ENCODE measurements at regions not wholly inside any gene's neighbourhood (a gene's known extent, or its start where the extent isn't known, plus 50 kb on each side); places are given as distances from the start of the nearest gene placed in this dataset.

- TF ChIP-seq ZNF462 (CRISPR knock-in tag; IDR thresholded peaks at IDR 0.05) (no peak), EZH2phosphoT487 (IDR thresholded peaks at IDR 0.05; ENCODE audit: unreplicated experiment) (no peak), REST (IDR thresholded peaks at IDR 0.05; ENCODE audit: unreplicated experiment) (no peak), ETS1 (IDR thresholded peaks at IDR 0.05) (no peak)
Measured at GRCh38 chr4:153938994-153939393, 150.1 kb upstream of the SFRP2 start (continued).

GRCh38 chr4:153937289-153937688 is 148.4 kb upstream of the SFRP2 start:
- Histone ChIP-seq H3K36me3 (ENCODE audit: insufficient read depth) (no peaks in the 10 kb centered on the region), H3K4me1 (ENCODE audit: insufficient read depth) (no peaks in the 10 kb centered on the region), H2AFZ (no peak overlapping the region), H3K79me2 (replicated peaks; ENCODE audit: insufficient read depth) (no peaks in the 10 kb centered on the region), H3K9me2 (ENCODE audit: insufficient read depth) (no peaks in the 10 kb centered on the region), H3K27me3 (ENCODE audit: insufficient read depth) (no peaks in the 10 kb centered on the region), H3K4me3 (no peak overlapping the region), H4K20me1 (replicated peaks; ENCODE audit: insufficient read depth) (no peaks in the 10 kb centered on the region), H3K27ac (ENCODE audit: low read depth) (no peak overlapping the region), H3F3A (replicated peaks; ENCODE audit: low read depth) (no peaks in the 10 kb centered on the region), H3K4me2 (no peak overlapping the region)
- H3K9me3 Mint-ChIP-seq: no peaks in the 10 kb centered on the region
- H3K27me3 Mint-ChIP-seq (ENCODE audit: insufficient read depth, low read depth, poor library complexity): no peaks in the 10 kb centered on the region
- DNase-seq (ENCODE audit: low spot score) (no peak), ATAC-seq (no peak)
- no peak overlapping the region for H3K4me3 Mint-ChIP-seq
- H3K36me3 Mint-ChIP-seq (ENCODE audit: low read depth): no peaks in the 10 kb centered on the region
- no peak overlapping the region for H3K27ac Mint-ChIP-seq
- peaks cover 9% of the 10 kb centered on the region; the same call in 2 of the 3 replicates for H3K4me1 Mint-ChIP-seq
- TF ChIP-seq JUNB (IDR thresholded peaks at IDR 0.05; ENCODE audit: unreplicated experiment) (no peak), ZNF331 (CRISPR knock-in tag; IDR thresholded peaks at IDR 0.05; ENCODE audit: low read depth) (no peak), EZH2 (IDR thresholded peaks at IDR 0.05; ENCODE audit: low read depth, unreplicated experiment) (no peak), ZNF114 (CRISPR knock-in tag; IDR thresholded peaks at IDR 0.05) (no peak), CREB1 (CRISPR knock-in tag; IDR thresholded peaks at IDR 0.05; ENCODE audit: low read depth) (no peak), ETS1 (IDR thresholded peaks at IDR 0.05) (no peak), CTCF (conservative IDR thresholded peaks at IDR 0.05; ENCODE audit: low read depth in 2 of 2) (no peak)
